HG03354 (cell line): ENCODE measurements at regions not wholly inside any gene's neighbourhood (a gene's known extent, or its start where the extent isn't known, plus 50 kb on each side); places are given as distances from the start of the nearest gene placed in this dataset.

Experiments used
- ATAC-seq: cut with Tn5 transposase; IDR thresholded peaks from one replicate; pipeline ENCODE4 v1.9.1; 2021; ENCODE audit warnings: mild to moderate bottlenecking; ENCODE audit not compliant: unreplicated experiment, poor library complexity, severe bottlenecking

DNA sequence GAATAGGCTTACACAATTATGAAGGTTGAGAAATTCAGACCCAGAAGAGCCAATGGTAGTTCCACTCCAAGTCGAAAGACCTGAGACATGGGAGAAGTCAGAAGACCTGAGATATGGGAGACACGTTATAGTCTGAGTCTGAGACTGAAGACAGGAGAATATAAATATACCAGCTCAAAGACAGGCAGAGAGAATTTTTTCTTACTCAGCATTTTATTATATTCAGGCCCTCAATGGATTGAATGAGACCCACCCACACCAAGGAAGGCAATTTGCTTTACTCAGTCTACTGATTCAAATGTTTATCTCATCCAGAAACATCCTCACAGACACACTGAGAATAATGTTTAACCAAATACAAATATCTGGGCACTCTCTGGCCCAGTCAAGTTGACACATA is 693.5 kb downstream of the HDGFL1 start:
- no peak for ATAC-seq

DNA sequence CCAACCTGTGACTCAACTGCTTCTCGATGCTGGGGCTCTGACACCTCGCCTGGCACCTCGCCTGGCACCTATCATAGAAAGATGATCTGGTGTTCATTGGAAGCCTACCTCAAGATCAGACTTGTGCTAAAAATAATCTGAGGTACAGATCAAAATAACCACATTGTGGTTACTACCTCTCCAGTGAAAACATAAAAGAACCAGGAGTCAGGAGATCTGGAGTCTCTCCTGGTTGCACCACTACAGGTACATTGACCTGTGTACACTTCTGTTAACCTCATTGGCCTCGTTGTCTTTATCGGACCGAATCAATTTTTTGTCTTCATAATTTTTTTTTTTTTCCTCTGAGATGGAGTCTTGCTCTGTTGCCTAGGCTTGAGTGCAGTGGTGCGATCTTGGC is 695.9 kb downstream of the HDGFL1 start:
- no peak for ATAC-seq

DNA sequence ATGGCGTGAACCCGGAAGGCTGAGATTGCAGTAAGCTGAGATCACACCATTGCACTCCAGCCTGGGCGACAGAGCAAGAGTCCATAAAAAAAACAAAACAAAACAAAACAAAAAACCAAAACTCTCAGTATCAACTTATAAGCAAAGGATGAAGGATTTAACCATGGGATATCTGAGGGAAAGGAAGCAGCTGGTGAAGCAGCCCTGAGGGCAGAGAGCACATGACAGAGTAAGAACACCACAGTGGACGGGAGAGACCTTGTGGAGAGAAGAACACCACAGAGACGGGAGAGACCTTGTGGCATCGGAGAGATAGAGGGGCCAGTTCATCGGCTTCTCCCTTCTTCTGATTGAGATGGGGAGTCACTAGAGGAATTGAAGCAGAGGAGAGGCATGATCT is 697.2 kb downstream of the HDGFL1 start:
- ATAC-seq, result no peak

DNA sequence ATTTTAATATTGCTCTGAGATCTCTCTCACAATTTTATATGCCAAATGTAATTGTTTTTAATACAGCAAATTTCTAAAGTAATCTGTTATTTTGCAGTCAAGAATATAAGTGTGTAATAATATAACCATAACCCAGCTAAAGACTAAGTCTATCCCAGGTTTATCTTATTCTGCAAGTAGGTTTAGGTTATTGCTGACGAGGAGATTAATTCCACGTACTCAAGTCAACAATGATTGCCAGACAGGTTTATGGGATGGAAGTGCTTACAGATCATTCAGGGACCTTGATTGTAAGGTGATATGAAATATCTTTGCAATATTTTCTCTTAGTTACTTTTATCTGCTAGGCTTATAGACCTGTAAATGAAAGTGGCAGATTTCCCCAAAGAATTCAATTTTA is 698.3 kb downstream of the HDGFL1 start:
- no peak for ATAC-seq

DNA sequence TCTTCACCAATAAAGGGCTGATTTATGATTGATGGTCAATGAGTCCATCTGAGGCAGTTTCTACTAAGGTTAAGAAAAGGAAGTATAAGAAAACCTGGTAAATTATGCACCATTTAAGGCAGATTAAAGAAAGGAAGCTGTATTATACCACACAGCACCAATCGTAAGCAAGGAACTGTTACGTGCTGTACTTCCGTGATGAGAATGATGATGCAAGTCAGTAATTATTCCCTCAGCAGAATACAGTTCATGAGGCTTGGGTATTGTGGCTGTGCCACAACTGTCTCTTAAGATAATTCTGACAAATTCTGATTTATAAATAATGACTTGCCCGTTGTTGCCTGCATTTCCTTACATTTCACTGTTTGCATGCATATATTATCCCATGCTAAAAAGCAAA is 699.0 kb downstream of the HDGFL1 start:
- no peak for ATAC-seq

DNA sequence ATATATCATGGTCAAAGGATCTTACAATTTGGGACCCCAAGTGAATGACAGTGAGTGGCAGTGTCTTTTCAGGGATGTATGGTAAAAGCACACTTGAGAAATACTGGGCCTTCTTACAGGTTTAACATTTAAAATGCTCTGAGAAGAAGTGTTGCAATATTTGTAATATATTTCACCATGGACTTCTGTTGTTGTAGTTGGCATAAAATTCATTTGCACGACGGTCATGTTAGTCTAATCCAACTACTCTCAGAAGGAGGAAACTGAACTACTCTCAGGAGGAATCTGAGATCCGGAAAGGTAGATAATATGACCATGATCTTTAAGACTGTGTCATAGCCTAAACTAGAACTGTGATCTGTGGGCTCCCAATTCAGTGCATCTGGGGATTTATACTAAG is 700.1 kb downstream of the HDGFL1 start:
- no peak for ATAC-seq

DNA sequence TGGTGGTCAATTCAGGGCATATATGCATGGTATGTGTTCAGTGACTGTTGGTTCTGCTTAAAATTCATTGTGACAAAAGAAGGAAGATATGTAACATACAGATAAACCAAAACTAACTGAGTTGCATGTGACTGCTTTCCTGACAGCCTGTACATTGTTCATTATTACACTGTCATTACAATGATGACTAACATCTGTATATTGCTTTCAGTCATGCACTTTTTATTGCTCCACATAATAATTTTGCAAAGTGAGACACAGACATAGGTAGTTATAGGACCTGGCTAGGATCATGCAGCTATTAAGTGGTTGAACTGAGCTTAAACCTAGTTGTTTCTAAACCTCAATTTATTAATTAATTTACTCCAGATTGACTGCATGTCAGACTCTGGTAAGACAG is 703.2 kb downstream of the HDGFL1 start:
- ATAC-seq, result no peak

DNA sequence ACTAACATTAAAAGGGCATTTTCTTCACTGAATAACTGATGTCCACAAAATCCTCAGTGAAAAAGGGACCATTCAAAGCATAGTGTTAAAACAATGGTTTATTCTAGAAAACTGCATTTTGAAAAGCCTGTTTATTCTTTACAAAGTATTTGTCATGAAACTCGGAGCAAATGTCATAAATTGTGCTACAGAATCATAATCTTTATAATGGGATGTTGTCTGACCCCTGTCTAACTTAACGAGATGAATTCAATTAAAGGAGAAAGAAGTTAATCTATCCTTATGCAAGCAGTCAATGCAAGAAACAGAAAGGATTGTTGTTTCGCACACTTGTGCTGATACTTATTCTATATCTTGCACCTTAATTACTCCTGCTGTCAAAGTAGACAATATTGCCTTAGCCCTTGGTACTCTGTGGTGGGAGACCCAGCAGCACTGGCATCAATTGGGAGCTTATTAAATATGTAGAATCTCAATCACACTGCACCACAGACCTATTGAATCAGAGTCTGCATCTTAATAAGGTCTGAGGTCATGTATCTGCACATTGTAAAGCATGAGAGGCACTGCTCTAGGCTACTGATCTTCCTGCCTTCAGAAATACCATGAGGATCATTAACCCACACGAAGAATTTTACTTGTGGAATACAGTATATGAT is 708.3 kb downstream of the HDGFL1 start:
- no peak for ATAC-seq

DNA sequence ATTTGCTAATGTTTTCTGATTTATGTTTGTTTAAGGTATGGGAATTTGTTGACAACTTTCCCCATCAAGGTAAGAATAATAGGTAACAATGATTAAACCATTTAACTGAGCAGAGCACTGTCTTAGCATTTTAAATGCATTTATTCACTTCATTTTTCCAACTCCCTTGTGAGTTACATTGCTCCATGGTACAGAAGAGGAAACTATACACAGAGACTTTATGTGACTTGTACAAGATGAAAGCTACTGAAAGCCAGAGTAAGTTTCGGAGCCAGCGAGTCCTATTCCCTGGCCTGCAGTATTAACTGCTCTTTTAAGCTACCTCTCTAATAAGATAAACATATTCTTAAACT is 708.8 kb downstream of the HDGFL1 start:
- no peak for ATAC-seq

DNA sequence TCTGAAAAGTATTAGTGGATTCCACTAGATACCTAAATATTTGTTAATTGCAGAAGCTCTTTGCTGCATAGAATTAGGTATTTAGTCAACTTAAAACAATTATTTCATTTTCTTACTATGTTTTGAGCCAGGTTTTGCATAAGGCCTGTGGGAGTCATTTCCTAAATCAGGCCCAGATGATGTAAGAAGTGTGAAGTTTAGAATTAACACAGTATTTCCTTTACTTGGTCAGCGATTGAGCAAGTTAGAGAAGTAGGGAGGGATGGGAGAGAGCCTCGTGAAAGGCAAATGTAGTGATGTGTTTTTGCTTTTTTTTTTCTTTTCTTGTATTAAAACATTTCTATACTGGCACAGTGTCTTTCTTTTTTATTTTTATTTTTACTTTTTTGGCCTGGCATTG is 711.1 kb downstream of the HDGFL1 start:
- no peak for ATAC-seq

DNA sequence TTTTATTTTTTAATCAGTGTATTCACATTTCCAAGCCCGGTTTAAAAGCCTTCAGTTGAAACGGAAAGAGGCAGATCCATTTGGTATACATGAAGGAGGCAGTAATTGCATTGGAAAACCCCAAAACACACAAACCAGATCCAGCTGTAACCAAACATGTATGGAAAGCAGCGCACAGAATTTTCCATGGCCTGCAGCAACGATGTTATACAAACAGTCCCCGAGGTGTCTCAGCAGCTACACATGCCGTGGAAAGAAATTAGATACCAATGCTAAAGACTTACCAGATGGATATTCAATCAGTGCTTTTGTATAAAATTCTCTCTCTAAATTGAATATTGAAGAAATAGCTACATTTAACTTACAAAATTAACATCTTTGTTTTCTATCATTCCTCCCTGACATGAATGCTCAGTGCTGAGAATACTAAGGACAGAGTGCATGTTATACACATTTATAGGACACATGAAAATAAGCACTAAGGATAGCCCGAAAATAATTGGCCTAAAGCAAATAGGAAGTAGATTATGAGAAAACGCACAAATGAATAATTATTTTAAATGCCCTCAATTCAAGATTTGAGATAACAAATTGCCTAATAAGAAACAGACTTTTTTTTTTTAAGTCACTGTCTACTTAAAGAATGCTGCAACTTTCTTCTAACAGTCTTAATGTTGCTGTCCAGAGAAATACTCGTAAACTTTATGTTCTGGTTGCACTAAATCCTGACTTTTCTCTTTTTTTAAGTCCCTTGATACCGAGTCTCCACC is 713.1 kb downstream of the HDGFL1 start:
- no peak for ATAC-seq

DNA sequence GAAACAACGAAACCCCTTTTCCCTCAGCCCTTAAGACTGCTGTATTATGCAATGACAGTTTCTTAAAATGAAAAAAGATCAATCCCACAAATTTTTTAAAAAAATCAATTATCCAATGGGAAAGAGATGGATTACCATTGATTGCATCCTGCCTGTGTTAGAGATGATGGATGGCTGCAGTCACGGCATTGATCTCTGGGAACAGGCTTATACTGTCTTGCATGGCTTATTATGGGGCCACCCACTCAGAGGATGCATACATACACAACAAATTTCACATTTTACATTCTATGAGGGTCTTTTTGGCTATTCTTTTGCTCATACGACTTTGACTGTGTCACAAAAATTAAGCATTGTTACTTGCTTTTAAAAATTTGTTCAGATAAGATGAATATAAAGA is 724.3 kb downstream of the HDGFL1 start:
- no peak for ATAC-seq

DNA sequence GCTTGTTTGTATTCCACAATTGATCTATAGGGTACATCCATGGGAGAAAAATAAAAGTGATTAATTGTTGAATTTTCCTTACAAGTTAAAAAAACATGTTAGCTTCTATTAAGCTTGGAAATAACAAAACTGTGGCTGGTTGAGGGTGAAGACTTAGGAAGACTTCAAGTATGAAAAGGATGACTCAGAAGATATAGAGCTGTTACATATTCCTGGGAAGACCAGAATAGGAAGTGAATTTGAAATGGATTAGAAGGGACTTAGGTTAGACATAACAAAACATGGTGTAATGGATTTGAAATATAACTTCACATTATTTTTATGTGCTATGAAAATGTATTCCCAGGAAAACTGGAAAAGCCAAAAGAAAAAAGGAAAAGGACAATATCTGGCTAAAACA is 732.2 kb downstream of the HDGFL1 start:
- no peak for ATAC-seq

DNA sequence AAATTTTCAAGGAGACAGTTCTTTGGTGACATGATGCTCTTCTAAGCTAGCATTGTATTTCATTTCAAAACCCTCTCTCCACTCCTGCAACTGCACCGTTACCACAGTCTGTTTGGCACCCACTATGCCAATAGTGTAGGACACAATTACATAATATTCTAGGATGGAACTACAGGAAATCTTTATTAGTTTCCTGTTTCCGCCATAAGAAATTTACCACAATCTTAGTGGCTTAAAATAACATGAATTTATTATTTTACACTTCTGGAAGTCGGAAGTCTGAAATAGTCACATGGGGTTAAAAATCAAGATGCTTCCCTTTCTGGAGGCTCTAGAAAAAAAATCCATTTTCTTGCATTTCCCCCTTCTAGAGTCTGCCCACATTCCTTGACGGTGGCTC is 733.1 kb downstream of the HDGFL1 start:
- ATAC-seq, result no peak

DNA sequence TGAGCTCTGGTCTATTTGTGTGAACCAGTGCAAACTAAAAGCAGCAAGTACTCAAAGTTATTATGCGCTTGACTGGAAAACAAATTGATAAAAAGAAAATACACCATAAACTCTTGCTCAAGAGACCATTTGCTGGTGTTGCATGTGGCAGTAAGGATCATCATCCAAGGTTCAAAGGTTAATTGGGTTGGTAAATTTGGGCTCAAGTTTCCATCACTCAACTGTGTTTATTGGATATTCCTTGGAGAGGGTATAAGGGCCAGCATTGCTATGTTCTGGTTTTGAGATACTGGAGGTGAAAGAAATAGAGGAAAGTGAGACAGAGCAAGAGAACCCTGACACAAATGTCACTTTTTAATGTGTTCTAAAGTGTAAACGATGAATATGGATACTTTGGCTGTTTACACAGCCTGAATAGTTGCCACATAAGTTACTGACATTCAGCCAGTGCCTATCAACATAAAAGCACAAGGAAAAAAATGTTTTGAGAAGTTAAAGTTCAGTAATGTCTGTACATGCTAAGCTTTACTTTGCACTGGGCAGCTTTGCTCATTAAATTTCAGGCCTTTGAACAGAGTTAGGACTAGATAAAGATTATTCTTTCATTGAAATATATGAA is 736.1 kb downstream of the HDGFL1 start:
- ATAC-seq, result no peak

DNA sequence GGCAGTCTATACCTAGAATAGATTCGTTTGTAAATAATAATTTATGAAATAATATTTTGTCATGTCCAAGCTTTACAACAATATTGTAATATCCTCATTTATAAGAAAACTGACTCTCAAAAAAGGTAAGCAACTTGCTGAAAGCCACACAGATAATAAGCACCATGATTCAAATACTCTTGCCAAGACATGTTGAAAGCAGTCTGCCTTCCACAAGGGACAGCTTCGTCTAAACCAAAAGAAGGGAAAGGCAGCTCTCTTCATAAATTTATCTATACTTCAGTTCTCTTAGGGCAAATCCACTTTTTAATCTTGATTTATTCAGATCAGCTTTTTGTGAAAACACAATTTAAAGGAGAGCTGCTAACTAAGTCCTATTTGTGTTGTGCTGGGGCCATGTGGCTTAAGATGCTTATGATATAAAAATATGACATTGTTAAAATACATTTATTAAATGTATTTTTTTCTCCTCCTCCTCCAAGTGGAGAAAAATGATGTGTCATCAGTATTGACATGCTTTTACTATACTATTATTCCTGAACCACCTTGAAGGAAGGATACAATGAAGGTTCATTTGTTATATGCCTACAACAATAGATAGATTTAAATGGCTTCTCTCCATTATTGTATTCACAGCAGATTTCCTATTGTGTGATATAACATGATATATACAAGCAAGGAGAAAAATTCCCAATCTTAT is 737.0 kb downstream of the HDGFL1 start:
- ATAC-seq, result no peak

DNA sequence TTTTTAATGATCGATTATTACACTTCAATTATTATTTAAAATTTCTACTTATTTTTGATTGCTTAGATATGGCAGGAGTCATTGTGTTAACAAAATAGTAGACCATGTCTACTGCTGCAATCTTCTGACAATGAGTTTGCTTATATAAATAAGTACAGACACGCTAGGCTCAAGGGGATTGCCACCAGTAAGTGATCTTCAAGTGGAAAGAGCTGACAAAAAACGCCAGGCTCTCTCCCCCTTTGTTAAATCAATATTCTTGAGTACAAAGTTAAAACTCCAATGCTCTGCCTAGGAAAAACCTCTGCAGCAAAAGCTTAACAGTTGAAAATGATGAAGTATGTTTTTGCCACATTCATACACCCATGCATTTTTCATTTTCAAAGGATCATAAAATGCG is 738.1 kb downstream of the HDGFL1 start:
- ATAC-seq, result no peak

DNA sequence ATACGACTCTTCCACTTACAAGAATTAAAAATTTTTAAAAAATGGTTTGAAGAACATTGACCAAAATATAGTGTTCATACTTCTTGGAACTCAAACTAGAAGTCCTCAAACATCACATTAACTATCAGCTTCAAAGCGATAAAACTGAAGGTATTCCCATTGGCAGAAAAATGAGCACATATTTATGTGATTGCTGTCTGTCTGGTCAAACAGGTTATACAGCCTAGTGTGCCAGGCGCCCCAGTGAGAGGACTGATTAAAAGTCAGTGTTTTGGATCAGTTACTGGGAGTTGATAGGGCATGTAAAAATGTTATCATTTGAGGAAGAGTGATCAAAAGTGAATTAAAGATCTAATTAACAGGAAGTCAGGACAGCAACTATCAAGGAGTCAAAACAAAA is 738.8 kb downstream of the HDGFL1 start:
- ATAC-seq, result no peak

DNA sequence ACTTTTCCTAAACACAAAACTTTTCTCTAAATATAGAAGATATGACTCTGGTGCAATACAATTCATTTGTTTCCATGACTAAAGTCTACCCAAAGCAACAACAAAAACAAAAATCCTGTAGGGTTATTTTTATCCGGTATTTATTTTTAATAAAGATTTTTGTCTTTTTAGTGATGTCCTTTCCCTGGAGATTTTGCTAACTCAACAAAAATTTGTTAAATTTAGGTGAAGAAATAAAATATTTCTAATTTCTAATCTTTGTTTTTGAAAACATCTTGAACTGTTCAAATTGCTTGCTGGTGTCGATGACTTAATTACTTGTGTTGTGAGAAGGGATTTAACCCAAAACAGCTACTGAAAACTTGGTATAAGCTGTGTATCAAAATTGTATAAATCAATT is 741.8 kb downstream of the HDGFL1 start:
- no peak for ATAC-seq

DNA sequence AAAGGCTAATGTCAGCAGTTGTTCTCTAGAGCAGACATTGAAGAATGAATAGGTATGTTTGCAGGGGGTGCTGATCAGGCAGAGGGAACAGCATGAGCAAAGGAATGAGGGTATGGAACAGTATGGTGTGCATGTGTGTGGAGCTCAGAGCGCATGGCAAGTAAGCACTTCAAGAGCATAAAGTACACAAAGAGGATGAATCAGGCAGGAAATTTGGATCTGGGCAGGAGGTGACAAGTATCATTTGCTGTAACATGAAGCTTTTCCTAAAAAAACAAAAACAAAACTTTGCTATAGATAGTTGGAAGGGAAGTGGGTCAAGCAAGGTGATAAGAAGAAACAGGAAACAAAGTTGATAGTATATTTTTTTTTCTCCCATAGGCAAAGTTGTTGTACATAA is 746.8 kb downstream of the HDGFL1 start:
- no peak for ATAC-seq

DNA sequence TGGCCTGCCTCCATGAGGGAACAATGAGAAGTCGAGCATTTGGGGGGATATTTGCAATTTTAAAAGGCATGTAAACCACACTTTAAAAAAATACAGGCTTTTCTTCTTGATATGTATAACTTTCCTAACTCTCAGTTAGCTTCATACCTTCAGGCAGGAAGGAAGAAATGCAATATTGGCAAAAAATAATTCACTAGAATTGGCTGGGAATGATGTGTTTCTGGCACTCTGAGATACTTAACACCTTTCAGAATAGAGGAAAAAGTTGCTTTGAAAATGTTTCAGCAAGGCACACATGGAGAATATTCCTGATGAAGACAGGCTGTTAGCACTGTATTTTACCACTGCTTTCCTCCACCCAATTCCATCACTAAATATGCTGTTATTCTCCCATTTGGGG is 747.6 kb downstream of the HDGFL1 start:
- no peak for ATAC-seq
